ENCODE measurements at regions not wholly inside any gene's neighbourhood (a gene's known extent, or its start where the extent isn't known, plus 50 kb on each side); places are given as distances from the start of the nearest gene placed in this dataset.

DNA sequence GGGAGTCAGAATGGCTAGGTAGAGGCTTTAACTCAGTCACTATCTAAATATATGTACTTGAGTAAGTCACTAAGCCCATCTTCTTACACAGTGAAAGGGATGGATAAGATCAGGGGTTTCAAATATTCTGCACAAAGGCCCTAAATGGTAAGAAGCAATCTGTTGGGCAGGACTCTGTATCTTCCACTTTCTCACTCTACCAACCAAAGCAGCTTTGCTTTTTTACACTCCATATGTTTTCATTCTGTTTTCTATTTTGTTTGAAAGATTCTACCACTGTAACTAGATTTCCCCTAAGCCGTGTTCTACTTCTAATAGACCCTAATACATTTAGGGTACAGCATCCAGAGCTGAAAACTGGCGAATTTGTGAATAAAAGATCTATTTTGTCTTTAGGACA, 477.5 kb upstream of the NMUR2 start:
- TF ChIP-seq ZFX (IDR thresholded peaks at IDR 0.05) = no peak
- TF ChIP-seq, protein P1, sequence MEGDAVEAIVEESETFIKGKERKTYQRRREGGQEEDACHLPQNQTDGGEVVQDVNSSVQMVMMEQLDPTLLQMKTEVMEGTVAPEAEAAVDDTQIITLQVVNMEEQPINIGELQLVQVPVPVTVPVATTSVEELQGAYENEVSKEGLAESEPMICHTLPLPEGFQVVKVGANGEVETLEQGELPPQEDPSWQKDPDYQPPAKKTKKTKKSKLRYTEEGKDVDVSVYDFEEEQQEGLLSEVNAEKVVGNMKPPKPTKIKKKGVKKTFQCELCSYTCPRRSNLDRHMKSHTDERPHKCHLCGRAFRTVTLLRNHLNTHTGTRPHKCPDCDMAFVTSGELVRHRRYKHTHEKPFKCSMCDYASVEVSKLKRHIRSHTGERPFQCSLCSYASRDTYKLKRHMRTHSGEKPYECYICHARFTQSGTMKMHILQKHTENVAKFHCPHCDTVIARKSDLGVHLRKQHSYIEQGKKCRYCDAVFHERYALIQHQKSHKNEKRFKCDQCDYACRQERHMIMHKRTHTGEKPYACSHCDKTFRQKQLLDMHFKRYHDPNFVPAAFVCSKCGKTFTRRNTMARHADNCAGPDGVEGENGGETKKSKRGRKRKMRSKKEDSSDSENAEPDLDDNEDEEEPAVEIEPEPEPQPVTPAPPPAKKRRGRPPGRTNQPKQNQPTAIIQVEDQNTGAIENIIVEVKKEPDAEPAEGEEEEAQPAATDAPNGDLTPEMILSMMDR (conservative IDR thresholded peaks at IDR 0.05) = no peak
- no peak overlapping the region for H3K27ac ChIP-seq

DNA sequence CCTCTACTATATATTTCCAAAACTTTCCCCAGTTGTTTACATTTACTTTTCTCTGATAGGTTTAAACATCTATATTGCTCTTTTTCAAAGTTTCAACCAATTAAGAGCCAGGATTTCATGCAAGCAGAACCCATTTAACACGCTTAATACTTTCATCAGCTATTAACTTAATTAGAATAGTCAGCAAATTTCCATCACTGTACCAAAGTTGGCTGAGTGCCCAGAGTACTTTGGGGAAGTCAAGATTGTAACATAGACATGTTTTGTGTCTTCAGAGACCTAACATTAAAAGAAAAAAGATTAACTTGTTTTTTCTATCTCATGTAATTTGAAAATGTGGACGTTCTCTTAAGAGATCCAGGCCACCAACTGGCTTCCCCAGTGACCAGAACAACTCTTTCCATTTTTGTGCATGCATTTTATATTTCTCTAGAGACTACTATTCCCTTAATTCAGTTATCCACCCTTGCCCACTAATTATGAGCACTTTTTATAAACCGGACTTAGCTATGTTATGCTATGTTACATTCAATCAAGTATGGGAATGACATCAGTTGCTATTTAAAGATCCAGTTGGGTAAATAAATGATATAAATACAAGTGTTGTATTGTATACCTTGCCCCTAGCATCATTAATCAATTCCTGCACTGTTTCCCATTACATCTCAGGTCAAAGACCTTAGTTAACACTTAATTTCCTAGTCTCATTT, 478.1 kb upstream of the NMUR2 start:
- H3K27ac ChIP-seq = no peak overlapping the region
- TF ChIP-seq ZFX (IDR thresholded peaks at IDR 0.05) = no peak
- TF ChIP-seq, protein P1 (conservative IDR thresholded peaks at IDR 0.05) = no peak

DNA sequence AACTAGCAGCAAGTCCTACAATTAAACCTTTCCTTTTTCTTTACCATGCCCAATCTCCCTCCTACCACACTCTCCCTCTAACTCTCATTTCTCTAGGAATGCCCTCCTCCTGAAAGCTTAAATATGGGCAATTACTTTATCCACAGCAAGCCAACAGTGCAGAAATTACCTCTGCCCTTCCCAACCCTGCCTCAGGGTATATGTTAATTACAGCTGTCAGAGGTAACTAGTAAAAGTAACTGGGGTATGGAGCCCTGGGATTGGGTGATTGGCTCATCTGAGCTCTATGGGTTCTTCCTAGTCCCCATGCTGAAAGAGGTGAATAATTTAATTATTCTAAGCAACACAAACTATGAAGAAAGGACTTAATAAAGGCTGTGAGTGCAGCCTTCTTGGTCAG, 478.9 kb upstream of the NMUR2 start:
- TF ChIP-seq, protein P1 (conservative IDR thresholded peaks at IDR 0.05) = no peak
- TF ChIP-seq ZFX (IDR thresholded peaks at IDR 0.05) = no peak
- no peak overlapping the region for H3K27ac ChIP-seq

DNA sequence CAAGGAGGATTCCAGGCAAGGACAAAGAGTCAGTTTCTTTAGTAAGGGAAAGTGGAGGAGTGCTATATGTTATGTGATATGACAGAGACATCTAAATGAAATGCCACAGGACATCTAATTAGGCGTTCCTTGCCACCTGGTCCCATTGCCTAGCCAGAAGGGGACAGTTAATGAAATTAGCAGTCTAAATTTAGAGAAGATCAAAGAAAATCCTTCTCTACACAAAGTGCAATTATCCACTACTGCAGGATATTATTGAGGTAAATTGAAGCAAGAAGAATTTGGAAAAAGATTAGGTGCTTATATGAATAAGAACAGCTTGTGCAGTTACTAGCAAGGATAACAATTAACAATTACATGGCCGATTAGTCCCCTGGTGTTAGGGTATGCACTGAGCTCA, 495.3 kb upstream of the NMUR2 start:
- no peak for TF ChIP-seq ZFX (IDR thresholded peaks at IDR 0.05)
- TF ChIP-seq, protein P1 (conservative IDR thresholded peaks at IDR 0.05) = no peak
- no peak overlapping the region for H3K27ac ChIP-seq

DNA sequence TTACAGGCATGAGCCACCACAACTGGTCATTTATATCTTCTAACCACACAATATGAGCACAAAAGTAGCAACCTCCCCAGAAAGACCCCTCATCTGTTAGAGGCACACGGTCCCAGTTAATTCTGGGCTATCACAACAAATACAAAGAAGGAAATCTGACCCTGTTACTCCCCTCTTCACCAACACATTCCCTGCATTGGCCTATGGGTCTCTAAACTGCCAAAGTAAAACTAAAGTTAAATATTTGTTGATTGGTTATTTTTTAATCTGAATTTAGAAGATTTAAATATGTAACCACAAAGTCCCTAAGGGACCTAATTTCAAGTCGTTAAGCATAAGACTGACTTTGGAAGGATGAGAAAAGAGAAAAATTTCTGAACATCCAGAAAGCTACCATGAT, 496.7 kb upstream of the NMUR2 start:
- TF ChIP-seq, protein P1 (conservative IDR thresholded peaks at IDR 0.05) = no peak
- no peak for TF ChIP-seq ZFX (IDR thresholded peaks at IDR 0.05)

DNA sequence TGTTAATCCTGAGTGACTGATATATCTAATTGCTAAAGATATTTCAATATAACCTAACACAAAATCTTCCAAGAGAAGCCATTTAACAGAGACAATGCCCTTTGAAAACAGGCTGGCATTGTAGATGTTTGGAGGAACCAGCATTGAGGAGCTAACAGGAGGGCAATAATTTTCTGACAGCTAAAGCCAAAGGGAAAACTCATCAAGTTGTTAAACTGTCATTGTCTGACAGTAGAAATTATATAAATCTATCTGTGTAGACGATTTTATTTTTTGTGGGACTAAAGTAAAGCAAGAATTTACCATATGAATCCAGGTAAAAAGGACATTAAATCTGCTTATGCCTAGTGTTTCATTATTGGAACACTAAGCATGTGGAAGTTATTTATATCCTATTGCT, 500.2 kb upstream of the NMUR2 start:
- H3K27ac ChIP-seq = no peak overlapping the region
- TF ChIP-seq, protein P1 (conservative IDR thresholded peaks at IDR 0.05) = no peak
- no peak for TF ChIP-seq ZFX (IDR thresholded peaks at IDR 0.05)

More for the DNA sequence above, 496.7 kb upstream of the NMUR2 start:
- H3K27ac ChIP-seq = no peak overlapping the region

DNA sequence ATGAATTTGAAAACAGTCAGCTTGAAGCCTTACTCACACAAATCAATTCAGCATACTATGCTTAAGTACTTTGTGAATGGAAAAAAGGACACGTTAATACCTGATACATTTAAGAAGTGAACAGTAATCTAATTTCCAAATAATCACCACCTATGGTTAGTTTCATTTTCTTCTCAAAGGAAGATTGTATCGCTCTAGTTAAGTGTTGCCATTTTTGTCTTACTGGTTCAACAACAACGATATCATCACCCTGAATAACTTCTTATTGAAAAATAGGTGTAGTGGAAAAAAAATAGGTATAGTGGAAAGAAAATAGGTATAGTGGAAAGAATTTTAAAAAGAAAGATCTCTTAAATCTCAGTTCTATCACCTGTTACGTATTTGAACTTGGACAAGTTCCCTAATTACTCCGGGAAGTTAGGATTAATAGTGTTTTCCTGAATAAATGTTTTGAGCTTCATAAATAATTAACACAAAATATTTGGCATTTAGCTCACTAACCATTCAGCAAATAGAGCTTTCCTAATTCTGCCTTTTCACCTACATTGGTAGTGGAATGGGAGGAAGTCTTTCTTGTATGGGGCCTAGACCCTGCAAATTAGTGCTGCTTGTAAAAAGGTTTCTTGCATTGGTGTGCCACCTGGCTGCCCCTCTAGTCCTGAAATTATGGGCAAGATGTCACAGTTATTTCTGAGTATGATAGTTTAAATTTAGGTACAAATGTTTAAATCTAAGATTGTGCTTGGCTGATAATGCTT, 502.6 kb upstream of the NMUR2 start:
- H3K27ac ChIP-seq = no peak overlapping the region
- TF ChIP-seq ZFX (IDR thresholded peaks at IDR 0.05) = no peak
- TF ChIP-seq, protein P1 (conservative IDR thresholded peaks at IDR 0.05) = no peak

Data from C4-2B (cell line).